ENCODE measurements at regions not wholly inside any gene's neighbourhood (a gene's known extent, or its start where the extent isn't known, plus 50 kb on each side); places are given as distances from the start of the nearest gene placed in this dataset.

DNA sequence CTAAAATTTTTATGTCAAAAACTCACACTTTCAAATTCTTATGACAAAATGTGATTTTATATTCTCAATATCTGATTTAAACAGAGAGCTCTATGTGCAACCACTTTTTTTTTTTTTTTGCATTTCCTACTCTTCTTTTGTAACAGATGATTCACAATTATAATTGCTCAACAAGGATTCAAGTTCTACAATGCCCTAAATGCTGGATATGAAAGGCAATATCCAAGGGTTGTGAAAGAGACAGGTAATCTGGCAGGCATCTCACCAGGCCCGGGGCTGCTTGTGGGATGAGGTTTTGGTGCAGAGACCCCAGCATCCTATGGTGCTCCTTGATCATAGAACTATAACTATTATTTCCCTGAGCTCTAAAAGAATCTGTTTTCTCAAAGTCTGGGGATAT, 363.6 kb upstream of the NBEA start:
- TF ChIP-seq, protein P1, sequence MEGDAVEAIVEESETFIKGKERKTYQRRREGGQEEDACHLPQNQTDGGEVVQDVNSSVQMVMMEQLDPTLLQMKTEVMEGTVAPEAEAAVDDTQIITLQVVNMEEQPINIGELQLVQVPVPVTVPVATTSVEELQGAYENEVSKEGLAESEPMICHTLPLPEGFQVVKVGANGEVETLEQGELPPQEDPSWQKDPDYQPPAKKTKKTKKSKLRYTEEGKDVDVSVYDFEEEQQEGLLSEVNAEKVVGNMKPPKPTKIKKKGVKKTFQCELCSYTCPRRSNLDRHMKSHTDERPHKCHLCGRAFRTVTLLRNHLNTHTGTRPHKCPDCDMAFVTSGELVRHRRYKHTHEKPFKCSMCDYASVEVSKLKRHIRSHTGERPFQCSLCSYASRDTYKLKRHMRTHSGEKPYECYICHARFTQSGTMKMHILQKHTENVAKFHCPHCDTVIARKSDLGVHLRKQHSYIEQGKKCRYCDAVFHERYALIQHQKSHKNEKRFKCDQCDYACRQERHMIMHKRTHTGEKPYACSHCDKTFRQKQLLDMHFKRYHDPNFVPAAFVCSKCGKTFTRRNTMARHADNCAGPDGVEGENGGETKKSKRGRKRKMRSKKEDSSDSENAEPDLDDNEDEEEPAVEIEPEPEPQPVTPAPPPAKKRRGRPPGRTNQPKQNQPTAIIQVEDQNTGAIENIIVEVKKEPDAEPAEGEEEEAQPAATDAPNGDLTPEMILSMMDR (IDR thresholded peaks at IDR 0.05; ENCODE audit: low read depth, low read length), result no peak
- no peak for TF ChIP-seq EZH2phosphoT487 (IDR thresholded peaks at IDR 0.05; ENCODE audit: low read depth)

Measured in OCI-LY3 (cell line).